ENCODE measurements at regions not wholly inside any gene's neighbourhood (a gene's known extent, or its start where the extent isn't known, plus 50 kb on each side); places are given as distances from the start of the nearest gene placed in this dataset.

DNA sequence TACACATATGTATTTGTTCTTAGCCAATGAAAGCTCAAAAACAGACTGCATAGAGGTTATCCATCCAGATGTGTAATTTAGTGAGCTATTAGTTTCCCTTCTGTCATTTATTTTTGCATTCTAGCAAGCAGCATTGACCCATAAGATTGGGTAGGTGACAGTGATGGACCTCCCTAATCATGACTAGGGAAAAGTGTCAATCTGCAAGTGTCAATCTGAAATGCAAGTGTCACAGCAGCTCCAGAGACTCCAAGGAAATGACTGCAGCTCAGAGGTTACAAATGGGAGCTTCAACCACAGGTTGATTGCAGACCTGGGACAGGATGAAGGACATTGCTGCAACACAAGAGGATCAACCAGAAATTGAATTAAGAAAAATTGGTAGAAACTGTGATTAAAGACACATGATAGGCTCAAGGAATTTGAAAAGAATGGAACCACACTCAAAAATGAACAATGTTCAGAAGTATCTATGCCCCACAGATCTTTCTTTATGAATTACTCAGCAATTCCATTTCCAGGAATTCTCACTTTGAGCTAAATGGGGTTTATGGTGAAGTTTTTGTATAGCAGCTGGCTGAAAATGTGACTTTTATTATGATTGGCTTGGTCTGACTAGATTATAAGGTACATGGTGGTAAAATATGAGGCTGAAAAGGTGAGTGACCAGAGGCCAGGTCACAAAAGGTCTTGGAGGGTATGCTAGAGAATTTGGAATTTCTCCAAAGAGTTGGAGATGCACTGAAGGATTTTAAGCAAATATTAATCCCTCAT lies 59.6 kb upstream of the HTR4 start:
- TF ChIP-seq, protein P1, sequence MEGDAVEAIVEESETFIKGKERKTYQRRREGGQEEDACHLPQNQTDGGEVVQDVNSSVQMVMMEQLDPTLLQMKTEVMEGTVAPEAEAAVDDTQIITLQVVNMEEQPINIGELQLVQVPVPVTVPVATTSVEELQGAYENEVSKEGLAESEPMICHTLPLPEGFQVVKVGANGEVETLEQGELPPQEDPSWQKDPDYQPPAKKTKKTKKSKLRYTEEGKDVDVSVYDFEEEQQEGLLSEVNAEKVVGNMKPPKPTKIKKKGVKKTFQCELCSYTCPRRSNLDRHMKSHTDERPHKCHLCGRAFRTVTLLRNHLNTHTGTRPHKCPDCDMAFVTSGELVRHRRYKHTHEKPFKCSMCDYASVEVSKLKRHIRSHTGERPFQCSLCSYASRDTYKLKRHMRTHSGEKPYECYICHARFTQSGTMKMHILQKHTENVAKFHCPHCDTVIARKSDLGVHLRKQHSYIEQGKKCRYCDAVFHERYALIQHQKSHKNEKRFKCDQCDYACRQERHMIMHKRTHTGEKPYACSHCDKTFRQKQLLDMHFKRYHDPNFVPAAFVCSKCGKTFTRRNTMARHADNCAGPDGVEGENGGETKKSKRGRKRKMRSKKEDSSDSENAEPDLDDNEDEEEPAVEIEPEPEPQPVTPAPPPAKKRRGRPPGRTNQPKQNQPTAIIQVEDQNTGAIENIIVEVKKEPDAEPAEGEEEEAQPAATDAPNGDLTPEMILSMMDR (IDR thresholded peaks at IDR 0.05), result no peak
- TF ChIP-seq POLR2A (IDR thresholded peaks at IDR 0.05), result no peak

Measured in esophagus squamous epithelium (tissue), 4 donors.